IgD-negative memory B cell (primary cell): ENCODE measurements at regions not wholly inside any gene's neighbourhood (a gene's known extent, or its start where the extent isn't known, plus 50 kb on each side); places are given as distances from the start of the nearest gene placed in this dataset.

Source experiments
- H3K27ac Mint-ChIP-seq, 3 donors: one replicate each; pipeline ENCODE4 v1.8.0; 2020 to 2022; ENCODE audit warnings: mild to moderate bottlenecking in 3 of 3, mixed read lengths in 3 of 3, moderate library complexity in 1 of 3
- H3K27me3 Mint-ChIP-seq: one replicate; pipeline ENCODE4 v1.8.0; 2021; ENCODE audit warnings: mixed read lengths
- H3K36me3 Mint-ChIP-seq: one replicate; pipeline ENCODE4 v1.8.0; 2020; ENCODE audit warnings: mild to moderate bottlenecking, mixed read lengths
- H3K4me1 Mint-ChIP-seq, 3 donors: one replicate each; pipeline ENCODE4 v1.8.0; 2020 to 2022; ENCODE audit warnings: mixed read lengths in 3 of 3, mild to moderate bottlenecking in 1 of 3
- H3K4me3 Mint-ChIP-seq, 4 donors: one replicate each; pipeline ENCODE4 v1.8.0; 2020 to 2022; ENCODE audit warnings: mild to moderate bottlenecking in 4 of 4, mixed read lengths in 4 of 4, moderate library complexity in 3 of 4
- H3K9me3 Mint-ChIP-seq, 3 donors: one replicate each; pipeline ENCODE4 v1.8.0; 2020 to 2021; ENCODE audit warnings: mixed read lengths in 3 of 3, mild to moderate bottlenecking in 1 of 3

DNA sequence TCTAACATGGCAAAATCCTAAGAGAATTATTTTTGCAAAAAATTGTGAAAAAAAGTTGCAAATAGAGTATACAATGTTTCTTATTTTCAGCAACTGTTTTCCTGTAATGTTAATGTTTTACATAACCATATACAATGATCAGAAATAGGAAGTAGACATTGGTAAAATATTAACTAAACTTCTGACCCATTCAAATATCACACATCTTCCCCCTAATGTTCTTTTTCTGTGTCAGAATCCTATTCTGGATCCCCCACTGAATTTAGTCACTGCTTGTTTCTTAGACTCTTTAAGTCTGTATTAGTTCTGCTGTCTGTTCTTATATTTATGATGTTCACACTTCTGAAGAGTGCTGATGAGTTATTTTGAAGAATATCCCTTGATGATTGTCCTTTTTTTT, 62.0 kb downstream of the HFE start:
- Mint-ChIP-seq H3K9me3 (no peaks in the 10 kb centered on the region), H3K36me3 (no peaks in the 10 kb centered on the region), H3K27ac (no peak overlapping the region), H3K4me1 (no peaks in the 10 kb centered on the region), H3K27me3 (peaks cover 1% of the 10 kb centered on the region), H3K4me3 (no peak overlapping the region)

DNA sequence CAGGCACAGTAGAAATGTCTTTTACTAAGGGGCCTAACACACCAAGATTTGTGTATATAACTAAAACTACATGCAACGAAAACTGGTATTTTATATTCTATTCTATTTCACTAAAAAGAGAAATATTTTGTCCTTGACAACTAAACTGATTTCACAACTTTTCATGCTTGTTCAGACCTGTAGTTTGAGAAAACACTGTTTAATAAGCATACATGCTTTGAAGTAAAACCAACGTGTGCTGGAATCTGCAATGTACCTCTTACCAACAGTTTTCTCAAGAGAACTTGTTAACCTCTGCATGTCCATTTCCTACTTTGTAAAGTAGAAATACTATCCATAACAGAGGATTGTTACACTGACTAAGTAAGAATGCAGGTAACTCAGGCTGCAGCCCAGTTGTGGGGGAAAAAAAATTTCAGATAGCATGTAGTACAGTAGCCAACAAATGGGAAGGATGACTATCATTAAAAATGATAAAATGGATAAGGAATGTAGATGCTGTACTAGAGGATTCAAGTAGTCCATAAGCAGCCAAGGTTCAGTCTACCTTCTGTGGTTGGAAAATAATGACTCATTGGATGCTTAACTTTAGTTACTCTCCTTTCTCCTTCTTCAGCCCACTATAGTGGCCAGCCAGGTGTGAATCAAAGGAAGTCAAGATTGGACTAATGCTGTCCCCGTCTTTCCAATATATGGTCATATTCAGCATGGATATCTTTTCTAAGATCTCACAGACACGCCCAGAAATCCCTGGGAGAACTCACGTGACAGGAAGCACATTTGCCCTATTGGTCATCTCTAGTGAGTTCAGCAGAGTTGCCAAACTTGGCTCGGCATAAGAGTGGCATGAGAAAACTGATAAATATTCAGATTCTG, 65.2 kb downstream of the HFE start:
- Mint-ChIP-seq H3K27me3 (peaks cover 1% of the 10 kb centered on the region), H3K36me3 (no peaks in the 10 kb centered on the region), H3K9me3 (no peaks in the 10 kb centered on the region), H3K4me1 (peaks cover 6 to 9% (median 7%) of the 10 kb centered on the region in 3 donors), H3K4me3 (peak overlapping the region in 1 of 4 donors; percentile 75), H3K27ac (no peak overlapping the region)

DNA sequence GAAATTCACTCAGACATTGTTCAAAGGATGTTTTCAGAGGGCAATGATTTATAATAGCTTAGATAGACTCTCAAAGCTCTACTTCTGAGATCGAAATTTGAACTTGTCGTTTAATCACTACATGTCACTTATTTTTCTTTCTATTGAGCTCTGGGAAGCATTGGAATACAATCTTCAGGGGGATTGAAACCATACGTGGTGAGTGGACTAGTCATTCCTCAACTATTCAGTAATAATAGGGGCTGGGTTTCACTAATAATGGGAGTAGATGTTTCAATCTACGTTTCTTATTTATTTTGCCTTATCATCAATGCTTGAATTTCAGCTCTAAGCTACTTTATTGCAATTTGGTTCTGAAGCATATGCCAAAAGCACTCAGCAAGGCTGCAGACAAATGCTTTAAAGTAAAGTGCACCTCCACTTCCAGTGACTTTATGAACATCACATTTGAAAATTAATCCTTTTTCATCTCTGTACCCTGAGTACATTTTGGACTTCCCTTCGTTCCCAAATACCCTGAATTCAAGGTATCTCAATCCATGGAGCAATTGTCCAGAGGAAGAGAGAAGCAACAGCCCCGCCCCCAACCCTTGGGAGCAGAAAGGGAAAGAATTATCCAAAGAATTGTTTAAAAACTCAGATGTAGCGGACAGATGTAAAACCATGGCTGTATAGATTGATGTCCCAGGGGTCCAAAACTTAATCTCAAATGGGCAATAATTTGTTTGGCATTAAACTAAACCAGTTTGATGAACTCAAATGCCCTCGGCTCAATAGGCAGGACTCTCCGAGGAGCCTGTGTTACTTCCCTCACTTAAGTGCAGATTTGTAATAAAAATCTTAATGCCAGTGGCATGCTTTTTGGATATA, 68.1 kb downstream of the HFE start:
- H3K4me3 Mint-ChIP-seq: peak overlapping the region; percentile 95 to 100 (median 97)
- peaks cover 1% of the 10 kb centered on the region for H3K27me3 Mint-ChIP-seq
- no peaks in the 10 kb centered on the region for H3K9me3 Mint-ChIP-seq
- peak overlapping the region; percentile 14 to 99 (median 89) for H3K27ac Mint-ChIP-seq
- H3K36me3 Mint-ChIP-seq: no peaks in the 10 kb centered on the region
- H3K4me1 Mint-ChIP-seq: peaks cover 11 to 17% (median 16%) of the 10 kb centered on the region in 3 donors

DNA sequence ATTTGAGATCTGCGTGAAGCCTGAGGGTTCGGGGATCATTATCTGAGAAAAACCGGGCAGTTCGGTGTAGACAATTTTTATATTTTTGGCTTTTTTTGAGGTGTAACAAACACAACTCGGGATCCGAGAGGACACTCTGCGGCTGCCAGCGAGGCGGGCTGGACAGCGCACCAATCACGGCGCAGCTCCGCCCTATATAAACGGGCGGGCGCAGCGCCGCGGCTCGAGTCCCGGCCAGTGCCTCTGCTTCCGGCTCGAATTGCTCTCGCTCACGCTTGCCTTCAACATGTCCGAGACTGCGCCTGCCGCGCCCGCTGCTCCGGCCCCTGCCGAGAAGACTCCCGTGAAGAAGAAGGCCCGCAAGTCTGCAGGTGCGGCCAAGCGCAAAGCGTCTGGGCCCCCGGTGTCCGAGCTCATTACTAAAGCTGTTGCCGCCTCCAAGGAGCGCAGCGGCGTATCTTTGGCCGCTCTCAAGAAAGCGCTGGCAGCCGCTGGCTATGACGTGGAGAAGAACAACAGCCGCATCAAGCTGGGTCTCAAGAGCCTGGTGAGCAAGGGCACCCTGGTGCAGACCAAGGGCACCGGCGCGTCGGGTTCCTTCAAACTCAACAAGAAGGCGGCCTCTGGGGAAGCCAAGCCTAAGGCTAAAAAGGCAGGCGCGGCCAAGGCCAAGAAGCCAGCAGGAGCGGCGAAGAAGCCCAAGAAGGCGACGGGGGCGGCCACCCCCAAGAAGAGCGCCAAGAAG, 69.0 kb downstream of the HFE start:
- no peaks in the 10 kb centered on the region for H3K9me3 Mint-ChIP-seq
- peaks cover 11 to 21% (median 21%) of the 10 kb centered on the region in 3 donors for H3K4me1 Mint-ChIP-seq
- no peaks in the 10 kb centered on the region for H3K36me3 Mint-ChIP-seq
- H3K27ac Mint-ChIP-seq: peak overlapping the region; percentile 77 to 99 (median 89)
- H3K27me3 Mint-ChIP-seq: peaks cover under 1% of the 10 kb centered on the region
- peak overlapping the region; percentile 95 to 100 (median 97) for H3K4me3 Mint-ChIP-seq

DNA sequence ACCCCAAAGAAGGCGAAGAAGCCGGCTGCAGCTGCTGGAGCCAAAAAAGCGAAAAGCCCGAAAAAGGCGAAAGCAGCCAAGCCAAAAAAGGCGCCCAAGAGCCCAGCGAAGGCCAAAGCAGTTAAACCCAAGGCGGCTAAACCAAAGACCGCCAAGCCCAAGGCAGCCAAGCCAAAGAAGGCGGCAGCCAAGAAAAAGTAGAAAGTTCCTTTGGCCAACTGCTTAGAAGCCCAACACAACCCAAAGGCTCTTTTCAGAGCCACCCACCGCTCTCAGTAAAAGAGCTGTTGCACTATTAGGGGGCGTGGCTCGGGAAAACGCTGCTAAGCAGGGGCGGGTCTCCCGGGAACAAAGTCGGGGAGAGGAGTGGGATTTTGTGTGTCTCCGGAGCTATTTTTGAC, 69.6 kb downstream of the HFE start:
- Mint-ChIP-seq H3K27me3 (no peaks in the 10 kb centered on the region), H3K4me1 (peaks cover 11 to 26% (median 21%) of the 10 kb centered on the region in 3 donors), H3K4me3 (peak overlapping the region; percentile 95 to 100 (median 97)), H3K9me3 (no peaks in the 10 kb centered on the region), H3K36me3 (no peaks in the 10 kb centered on the region), H3K27ac (peak overlapping the region; percentile 77 to 99 (median 89))

DNA sequence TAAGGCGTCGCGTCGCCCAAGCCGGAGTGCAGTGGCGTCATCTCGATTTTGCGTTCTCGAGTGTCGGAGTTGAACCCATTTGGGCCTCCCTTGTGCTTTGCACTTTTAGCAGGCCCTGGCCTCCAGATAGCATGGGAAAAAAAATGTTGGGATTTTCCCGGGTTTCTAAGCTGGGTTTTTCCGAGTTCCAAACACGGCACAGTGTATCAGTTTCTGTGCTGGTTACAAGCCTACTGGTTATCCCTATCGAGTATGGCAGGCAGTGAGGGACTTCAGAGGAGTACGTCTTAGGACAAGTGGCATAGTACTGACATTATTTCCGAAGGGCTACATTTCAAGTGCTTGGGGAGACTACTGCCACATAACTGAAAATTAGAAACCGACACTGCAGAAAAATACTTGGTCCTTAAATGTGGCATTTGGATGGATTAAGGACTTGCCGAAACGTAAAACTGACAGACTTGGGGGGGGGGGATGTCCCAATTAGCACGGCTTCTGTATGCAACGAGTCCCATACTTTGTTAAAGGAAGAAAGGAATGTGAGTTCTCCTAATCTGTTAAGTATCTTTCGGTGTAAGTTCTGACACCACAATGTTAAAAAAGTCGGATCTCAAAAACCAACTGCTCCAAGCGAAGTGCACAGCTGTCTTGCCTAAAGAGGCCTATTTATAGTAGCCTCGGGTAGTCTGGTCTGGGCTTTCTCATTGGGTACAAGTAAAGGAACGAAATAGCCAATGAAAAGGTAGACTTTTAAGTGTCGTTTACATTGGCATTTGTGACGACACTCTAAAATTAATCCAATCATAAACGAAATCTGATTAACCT, 70.2 kb downstream of the HFE start:
- Mint-ChIP-seq H3K4me3 (peak overlapping the region; percentile 95 to 100 (median 97)), H3K36me3 (peaks cover 2% of the 10 kb centered on the region), H3K9me3 (no peaks in the 10 kb centered on the region), H3K4me1 (peaks cover 11 to 29% (median 23%) of the 10 kb centered on the region in 3 donors), H3K27ac (peak overlapping the region; percentile 77 to 99 (median 89)), H3K27me3 (no peaks in the 10 kb centered on the region)

DNA sequence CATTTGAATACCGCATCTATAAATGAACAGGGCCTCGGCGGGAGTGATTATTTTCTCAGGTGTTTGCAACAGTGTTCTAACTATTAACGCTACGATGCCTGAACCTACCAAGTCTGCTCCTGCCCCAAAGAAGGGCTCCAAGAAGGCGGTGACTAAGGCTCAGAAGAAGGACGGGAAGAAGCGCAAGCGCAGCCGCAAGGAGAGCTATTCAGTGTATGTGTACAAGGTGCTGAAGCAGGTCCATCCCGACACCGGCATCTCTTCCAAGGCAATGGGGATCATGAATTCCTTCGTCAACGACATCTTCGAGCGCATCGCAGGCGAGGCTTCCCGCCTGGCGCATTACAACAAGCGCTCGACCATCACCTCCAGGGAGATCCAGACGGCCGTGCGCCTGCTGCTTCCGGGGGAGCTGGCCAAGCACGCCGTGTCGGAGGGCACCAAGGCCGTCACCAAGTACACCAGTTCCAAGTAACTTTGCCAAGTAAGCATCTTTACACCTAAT, 70.9 kb downstream of the HFE start:
- H3K27ac Mint-ChIP-seq: peak overlapping the region; percentile 77 to 99 (median 89)
- peak overlapping the region; percentile 95 to 100 (median 97) for H3K4me3 Mint-ChIP-seq
- H3K9me3 Mint-ChIP-seq: no peaks in the 10 kb centered on the region
- no peaks in the 10 kb centered on the region for H3K27me3 Mint-ChIP-seq
- H3K36me3 Mint-ChIP-seq: peaks cover 2% of the 10 kb centered on the region
- peaks cover 11 to 29% (median 23%) of the 10 kb centered on the region in 3 donors for H3K4me1 Mint-ChIP-seq

DNA sequence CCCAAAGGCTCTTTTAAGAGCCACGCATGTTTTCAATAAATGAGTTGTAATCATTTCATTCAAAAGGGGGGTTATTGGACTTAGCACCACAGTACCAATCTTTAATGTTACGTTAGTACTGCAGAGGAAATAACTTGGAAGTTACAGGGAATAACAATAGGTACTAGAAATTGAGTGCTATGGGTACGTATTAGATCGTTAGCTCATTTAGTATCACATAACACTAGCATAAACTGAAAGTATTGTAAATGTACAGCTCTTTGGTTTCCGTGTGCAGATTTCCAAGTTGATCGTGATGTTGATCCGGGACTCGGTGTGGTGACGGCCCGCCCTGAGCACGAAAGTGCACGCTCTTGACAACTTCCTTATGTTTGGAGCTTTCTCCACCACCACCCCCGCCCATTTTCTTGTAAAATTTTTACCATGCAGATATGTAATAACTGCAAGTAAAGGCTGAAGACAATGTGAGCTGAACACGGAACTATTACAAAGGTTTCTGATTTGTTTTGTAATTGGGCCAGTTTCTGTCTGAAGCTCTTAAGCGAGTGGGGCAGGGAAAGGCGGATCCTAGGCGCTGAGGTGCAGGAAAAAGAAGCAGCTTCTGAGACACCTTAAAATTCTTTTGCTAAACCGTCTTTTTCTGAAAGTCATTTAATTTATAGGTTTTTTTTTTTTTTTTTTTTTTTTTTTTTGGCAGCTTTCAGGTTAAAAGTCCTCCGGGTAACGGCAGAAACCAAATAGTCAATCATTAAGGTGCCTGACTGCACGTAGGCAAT, 71.5 kb downstream of the HFE start:
- peaks cover 4% of the 10 kb centered on the region for H3K36me3 Mint-ChIP-seq
- peak overlapping the region; percentile 95 to 100 (median 97) for H3K4me3 Mint-ChIP-seq
- H3K9me3 Mint-ChIP-seq: no peaks in the 10 kb centered on the region
- H3K27ac Mint-ChIP-seq: peak overlapping the region; percentile 77 to 99 (median 89)
- peaks cover 17 to 30% (median 26%) of the 10 kb centered on the region in 3 donors for H3K4me1 Mint-ChIP-seq
- H3K27me3 Mint-ChIP-seq: no peaks in the 10 kb centered on the region

DNA sequence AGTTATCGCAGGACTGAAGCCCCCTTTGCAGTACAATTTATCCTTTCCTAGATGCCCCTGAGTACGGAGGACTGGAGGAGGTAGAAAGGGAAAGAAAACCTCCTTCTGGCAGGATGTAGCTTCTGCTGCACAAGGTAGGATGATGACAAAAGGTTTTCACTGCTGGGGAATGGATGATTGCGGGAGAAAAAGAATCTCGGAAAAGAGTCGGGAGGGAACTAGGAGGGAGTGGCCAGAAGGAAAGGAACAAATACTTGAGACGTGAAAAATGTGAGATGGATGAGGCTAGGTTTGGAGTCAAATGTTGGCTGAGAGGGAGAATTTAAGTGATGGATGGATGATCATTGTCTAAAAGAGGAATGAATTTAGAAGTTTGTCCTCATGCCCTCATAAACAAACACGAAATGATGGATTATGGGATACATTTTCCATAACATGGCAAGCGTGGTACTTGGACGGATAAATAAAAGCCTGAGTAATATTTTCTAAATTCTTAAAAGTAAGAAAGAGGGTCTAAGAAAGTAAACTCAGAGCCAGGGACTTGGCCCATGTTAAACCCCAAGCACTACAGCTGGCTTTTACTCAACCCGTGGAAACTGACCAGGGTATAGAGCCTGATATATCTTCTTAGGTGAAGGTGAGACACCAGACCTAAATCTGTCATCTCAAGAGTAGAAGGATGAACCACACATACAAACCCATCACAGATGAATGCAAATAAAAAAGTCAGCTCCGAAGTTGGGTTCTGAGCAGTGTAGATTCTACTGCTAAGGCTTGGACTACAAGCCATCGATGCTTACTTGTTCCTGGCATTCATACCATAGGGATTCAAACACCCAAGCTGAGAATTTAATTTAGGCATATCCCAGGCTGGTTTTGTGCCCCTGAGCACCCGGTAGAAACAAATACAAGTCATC, 72.4 kb downstream of the HFE start:
- Mint-ChIP-seq H3K27ac (peak overlapping the region; percentile 77 to 95 (median 89)), H3K4me1 (peaks cover 18 to 33% (median 28%) of the 10 kb centered on the region in 3 donors)

DNA sequence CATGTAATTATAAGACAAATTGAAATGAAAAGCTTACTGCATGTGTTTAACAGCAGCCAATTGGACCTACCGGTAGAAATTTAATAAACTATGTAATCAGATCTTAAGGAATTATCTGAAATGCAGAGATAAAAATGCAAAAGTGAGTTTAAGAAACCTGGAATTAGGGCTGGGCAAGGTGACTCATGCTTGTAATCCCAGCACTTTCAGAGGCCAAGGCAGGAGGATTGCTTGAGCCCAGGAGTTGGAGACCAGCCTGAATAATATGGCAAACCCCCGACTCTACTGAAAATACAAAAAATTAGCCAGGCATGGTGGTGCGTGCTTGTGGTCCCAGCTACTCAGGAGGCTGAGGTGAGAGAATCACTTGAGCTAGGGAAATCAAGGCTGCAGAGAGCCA, 74.1 kb downstream of the HFE start:
- Mint-ChIP-seq H3K27me3 (no peaks in the 10 kb centered on the region), H3K4me1 (peaks cover 17 to 32% (median 19%) of the 10 kb centered on the region in 3 donors), H3K27ac (no peak overlapping the region), H3K4me3 (no peak overlapping the region), H3K9me3 (no peaks in the 10 kb centered on the region), H3K36me3 (peaks cover 13% of the 10 kb centered on the region)

More for the DNA sequence above, 72.4 kb downstream of the HFE start:
- Mint-ChIP-seq H3K27me3 (no peaks in the 10 kb centered on the region), H3K4me3 (peak overlapping the region; percentile 95 to 100 (median 97)), H3K9me3 (no peaks in the 10 kb centered on the region), H3K36me3 (peaks cover 7% of the 10 kb centered on the region)

DNA sequence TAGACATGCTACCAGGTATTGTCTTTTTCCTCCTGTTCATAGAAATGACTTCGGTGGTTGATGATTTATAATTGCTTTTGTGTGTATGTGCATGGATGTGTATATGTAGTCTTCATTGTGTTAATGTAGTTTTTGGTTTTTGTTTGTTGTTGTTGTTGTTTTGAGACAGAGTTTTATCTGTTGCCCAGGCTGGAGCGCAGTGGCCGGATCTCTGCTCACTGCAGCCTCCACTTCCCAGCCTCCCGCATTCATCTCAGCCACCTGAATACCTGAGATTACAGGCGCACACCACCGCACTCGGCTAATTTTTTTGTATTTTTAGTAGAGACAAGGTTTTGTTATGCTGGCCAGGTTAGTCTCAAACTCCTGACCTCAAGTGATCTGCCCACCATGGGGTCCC, 75.2 kb downstream of the HFE start:
- peak overlapping the region in 1 of 4 donors; percentile 45 for H3K4me3 Mint-ChIP-seq
- peaks cover 13% of the 10 kb centered on the region for H3K36me3 Mint-ChIP-seq
- H3K27ac Mint-ChIP-seq: peak overlapping the region in 2 of 3 donors; percentile 39 to 71
- no peaks in the 10 kb centered on the region for H3K9me3 Mint-ChIP-seq
- peaks cover 16 to 35% (median 19%) of the 10 kb centered on the region in 3 donors for H3K4me1 Mint-ChIP-seq
- H3K27me3 Mint-ChIP-seq: no peaks in the 10 kb centered on the region

DNA sequence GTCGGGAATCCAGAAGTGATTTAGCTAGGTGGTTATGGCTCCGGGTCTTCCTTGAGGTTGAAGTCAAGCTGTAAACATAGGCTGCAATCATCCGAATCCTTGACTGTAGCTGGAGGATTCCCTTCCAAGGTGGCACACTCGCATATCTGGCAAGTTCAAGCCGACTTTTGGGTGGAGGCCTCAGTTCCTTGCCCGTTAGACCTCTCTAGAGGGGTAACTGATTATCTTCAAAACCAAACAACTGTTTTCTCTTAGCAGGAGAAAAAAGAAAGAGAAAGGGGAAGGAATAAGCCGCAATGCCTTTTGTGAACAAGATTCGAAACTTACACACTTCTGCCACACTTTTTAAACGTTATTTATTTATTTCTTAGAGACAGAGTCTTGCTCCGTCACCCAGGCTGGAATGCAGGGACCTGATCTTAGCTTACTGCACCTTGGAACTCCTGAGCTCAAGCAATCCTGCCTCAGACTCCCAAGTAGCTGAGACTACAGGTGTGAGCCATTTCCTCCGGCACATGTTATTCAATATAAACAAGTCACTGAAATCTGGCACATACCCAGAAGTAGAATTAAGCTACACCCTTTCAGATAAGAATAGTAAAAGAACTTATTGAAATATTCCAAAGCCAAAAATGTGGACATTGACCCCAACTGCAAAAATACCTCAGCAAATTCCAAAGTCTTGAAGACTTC, 76.3 kb downstream of the HFE start:
- peak overlapping the region; percentile 67 to 83 (median 68) for H3K27ac Mint-ChIP-seq
- H3K4me3 Mint-ChIP-seq: peak overlapping the region; percentile 13 to 84 (median 68)
- H3K9me3 Mint-ChIP-seq: no peaks in the 10 kb centered on the region
- H3K4me1 Mint-ChIP-seq: peaks cover 12 to 35% (median 19%) of the 10 kb centered on the region in 3 donors
- H3K36me3 Mint-ChIP-seq: peaks cover 13% of the 10 kb centered on the region
- no peaks in the 10 kb centered on the region for H3K27me3 Mint-ChIP-seq
